NCI-H69 (cell line): ENCODE measurements at regions not wholly inside any gene's neighbourhood (a gene's known extent, or its start where the extent isn't known, plus 50 kb on each side); places are given as distances from the start of the nearest gene placed in this dataset.

Source experiments
- DNase-seq: peaks from one replicate; lab custom pipeline; 2025; lab: John Stamatoyannopoulos, UW

DNA sequence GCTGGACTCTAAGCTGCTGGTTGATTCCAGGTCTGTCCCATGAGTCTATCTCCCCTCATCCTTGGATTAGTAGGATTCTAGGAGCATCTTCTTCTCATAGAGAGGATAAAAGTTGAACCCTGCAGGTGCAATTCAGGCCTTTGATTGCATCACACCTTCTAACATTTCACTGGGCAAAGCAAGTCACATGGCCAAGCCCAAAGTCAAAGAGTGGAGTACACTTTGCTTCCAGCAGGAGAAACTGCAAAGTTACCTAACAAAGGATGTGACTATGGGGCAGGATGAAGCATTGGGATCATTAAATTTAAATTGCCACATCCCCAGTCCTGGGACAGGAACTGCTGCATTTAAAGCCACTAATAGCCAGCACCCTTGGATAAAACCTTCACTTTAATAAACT, 51.0 kb upstream of the EGFLAM start:
- no peak for DNase-seq

DNA sequence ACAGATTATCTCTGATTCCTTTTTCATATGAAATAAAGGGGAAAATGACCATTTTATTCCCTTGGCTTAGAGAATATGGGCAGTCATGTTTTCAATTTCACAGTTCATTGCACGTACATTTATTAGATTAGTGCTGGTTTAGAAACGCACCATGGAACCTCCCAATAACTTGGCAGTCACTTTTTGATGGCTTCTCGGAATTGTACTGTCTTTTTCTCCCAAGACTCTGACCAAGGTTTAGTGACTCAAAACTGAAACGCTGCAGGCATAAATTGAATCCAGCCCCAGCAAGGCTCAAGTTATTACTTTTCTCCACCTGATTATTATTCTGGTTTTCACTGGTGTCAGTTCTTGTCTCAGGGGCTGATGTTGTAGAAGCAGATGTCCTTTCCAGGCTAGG, 55.6 kb upstream of the EGFLAM start:
- no peak for DNase-seq

DNA sequence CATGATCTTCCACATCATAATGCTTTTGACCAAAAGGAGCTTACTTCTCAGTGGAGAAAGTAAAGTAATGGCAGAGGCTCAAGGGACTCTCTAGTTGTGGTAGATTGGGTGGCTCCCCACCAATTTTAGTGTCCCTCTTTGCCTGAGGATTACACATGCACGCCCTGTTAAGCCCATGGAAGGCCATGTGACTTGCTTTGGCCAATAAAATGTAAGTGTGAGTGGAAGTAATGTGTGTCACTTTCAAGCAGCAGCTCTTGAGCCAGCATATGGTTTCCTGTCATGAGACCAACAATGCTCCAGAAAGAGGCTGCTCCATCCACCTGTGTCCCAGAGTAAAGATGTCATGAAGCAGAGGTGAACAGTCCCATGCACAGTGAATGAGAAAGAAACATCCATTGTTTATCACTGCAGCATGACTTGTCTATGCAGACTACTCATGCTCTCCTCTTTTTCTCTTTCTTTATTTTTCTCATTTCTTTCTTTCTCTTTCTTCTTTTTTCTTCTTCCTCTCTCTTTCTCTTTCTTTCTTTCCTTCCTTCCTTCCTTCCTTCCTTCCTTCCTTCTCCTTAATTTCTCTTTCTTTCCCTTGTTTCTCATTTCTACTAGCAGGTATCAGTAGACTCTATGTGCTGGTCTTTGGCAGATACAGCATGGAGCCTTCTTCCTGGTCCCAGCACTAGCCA, 57.3 kb upstream of the EGFLAM start:
- DNase-seq: no peak

DNA sequence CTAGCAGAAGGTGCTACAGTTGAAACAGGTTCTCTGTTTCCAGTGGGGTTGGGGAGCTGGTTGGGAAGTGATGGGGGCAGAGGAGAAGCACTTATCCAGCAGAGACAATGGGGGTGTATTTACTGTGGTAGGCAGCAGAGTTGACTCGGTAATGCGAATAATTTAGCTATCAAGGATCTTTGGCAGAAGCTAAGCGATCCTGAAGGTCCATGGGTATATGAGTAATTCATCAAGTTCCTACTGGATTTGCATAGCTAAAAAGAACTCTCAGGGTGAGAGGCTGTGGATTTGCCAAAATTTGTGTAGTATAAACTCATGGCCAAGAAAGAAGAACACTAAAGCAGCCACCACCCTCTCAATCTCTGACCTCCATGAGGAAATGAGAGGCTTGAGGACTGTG, 61.2 kb upstream of the EGFLAM start:
- no peak for DNase-seq

DNA sequence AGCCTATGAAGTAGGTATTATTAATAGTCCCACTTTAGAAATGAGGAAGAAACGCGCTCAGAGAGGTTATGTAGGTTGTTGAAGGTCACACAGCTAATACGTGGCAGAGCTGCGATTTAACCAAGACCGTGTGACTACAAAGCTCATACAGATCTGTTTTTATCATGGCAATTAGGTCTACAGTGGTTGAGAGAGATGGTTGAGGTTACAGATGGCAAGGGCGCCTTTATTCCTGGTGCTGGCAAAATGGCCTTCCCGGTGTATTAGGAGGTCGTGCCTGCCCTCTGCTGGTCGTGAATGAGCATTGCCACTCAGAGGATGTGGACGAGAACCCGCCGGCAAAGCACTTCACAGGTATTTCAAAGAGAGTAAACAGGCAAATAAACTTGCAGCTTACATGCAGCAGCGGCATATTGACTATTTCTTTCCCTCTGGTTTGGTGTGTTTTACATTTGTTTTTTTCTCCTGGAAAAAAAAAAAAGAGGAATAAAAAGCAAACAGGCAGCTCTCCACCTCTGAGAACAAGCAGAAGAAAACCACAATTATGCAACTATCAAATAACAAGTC, 65.3 kb upstream of the EGFLAM start:
- DNase-seq: peak; percentile 75

DNA sequence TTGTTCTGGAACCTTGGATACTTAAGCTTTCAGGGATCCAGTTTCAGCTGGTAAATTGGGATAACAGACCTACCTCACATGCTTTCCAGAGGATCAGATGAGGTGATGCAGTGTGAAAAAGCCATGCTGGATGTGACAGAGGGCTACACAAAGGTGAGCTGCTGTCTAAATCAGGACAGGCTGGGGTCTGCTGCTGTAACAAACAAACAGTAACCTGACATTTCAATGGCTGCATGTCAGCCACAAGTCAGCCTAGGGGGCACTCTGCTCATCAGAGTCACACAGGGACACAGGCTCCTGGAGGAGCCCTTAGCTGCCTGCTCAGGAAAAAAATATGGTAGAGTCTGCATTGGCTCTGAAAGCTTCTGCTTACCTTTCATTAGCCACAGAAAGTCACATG, 66.7 kb upstream of the EGFLAM start:
- no peak for DNase-seq

DNA sequence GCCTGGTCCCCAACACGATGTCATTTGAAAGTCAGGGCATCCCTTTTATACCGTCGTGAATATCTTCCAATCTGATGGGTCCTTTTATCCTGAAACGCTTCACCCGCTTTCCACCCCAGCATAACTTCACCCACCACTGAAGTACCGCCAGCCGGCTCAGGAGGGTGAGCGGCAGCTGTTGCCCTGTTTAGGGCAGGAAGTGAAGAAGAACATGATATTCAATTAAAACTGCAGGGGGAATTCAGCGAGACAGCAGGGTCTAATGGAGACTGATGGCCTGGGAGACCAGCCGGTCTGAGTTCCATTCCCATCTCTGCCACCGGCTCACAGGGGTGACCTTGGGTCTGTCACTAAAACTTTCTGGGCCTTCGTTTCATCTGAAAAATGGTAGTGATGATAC, 68.2 kb upstream of the EGFLAM start:
- DNase-seq: peak; percentile 21

DNA sequence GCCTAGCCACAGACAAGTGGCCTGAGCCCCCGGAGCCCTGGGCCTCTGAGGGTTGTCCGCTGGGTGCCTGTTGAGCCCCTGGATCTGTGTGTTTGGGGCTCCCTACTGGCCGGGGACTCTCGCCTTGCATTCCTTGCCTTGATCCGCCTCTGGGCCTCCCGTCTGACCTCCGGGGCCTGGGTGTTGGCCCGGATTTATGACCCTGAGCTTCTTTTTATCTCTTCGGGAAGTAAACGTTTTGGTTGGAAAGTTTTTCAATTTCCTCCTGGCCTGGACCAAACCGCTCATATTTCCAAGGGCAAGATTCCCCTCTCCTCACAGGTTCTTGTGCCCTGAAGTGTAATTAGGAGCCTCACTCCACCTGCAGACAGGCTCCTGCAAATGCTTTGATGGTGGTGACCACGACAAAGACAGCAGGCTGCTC, 69.3 kb upstream of the EGFLAM start:
- DNase-seq: no peak

DNA sequence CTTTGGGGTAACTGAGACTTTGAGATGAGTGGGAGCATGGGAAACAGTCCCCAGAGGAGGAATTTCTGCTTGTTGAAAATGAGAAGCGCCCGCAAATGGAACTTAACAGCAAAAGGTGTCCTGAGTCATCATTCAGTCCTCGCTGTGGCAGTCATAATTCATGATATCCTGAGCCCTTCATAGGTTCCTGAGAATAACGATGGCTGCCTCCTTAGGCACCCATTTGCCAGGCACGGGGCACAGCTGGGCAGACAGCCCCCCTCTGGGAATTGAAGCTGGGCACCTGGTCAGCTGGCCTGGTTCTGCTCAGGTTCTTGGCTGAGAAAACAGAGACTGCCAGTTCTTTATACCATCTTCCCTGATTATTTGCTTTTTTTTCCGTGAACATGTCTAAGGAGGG, 69.8 kb upstream of the EGFLAM start:
- DNase-seq: no peak

DNA sequence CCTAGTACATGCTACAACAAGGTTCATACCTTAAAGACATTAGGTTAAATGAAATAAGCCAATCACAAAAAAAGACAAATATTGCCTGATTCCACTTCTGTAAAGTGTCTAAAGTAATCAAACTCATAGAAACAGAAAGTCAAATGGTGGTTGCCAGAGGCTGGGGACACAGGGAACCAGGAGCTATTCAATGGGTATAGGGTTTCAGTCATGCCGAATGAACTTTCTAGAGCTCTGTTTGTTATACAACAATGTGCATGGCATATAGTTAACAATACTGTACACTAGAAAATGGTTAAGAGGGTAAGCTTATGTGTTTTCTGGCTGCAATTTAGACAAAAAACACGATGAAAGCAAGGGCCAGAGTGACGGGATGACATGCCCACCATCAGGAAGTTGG, 70.8 kb upstream of the EGFLAM start:
- DNase-seq: no peak

DNA sequence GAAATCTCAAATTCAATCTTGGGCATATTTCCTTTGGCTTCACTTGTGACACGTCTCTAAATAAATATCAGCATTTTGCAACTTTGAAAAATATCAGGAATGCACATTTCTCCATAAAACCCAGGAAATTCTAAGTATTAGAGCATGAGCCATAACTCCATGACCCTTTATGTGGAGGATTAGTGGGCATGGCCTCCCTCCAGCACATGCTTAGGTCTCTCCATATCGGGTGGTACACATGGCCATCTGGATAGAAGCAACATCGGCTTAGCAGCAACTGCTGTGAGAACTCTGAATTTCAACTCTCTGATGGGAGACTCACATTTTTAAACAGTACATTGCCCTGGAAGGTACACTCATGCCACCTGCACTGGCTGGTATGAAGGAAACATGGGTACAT, 73.7 kb upstream of the EGFLAM start:
- DNase-seq: no peak

DNA sequence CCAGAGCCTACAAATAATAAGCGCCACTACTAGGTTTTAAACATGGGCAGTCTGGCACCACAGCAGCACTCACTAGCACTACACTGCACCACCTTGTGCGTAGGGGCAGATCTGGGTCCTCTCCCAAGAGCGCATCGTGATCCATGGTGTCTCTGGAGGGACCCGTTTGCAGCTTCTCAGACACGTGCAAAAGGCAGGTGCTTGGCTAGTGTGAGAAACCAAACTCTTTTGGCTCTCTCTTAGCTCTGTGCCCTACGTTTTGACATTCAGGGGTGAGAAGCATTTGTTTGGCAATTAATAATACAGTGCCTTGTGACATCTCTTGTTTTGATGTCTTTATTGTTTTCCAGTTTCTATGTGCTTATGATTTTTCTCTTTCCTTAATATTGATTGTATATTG, 75.4 kb upstream of the EGFLAM start:
- DNase-seq: no peak

DNA sequence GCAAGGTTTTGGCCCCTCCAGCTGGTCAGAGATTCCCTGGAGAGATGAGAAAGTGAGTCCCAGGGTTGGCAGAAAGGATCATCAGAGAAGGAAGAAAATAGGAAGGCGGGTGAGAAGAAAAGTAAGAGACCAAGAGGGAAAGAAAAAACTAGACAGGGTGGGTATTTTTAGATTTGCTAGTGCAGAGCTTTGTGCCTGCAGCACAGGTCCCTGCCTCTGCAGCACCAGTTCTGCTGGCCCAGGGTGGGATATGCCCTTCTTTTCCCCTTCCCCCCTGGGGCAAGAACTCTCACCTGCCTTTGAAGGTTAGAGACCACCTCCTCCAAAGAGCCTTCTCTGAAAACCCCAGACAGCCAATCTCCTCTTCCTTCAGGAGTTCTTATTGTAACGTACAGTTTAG, 90.3 kb upstream of the EGFLAM start:
- DNase-seq: no peak

DNA sequence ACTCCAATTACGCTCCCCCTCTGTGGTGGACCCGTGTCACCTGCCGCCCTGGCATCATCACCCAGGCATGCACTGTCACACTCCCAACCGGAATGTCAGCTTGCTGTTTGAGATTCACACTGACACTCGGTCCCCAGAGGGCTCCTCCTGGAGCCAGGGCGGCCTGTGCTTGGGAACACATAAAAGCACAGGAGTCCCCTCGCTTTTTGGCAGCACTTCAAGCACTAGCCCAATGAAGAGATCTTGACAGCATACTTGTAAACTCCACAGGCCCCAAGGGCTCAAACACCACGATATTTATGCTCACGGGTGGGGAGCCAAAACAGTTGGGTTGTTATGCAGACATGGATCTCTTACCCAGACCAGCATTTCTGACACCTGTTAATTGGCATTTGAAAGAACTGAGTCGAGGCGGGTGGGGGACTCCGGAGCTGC, 90.8 kb upstream of the EGFLAM start:
- DNase-seq: no peak

DNA sequence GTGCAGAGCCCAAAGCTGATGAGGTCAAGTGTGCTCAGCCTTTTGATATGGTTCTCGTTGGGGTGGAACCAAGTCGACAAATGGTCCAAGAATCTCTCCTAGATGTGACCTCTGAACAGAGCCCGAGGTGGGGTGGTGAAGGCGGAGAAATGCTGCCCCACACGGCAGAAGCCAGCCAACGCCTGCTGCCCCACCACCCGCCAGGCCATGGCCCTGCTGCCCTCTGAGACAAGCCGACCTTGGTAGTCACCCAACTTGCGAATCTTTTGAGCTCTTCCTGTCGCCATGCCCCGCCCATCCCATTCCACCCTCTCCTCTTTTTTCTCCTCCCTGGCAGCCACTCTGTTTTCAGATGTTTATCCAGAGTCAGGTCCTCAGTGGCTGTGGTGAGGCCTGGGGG, 91.5 kb upstream of the EGFLAM start:
- DNase-seq: no peak

DNA sequence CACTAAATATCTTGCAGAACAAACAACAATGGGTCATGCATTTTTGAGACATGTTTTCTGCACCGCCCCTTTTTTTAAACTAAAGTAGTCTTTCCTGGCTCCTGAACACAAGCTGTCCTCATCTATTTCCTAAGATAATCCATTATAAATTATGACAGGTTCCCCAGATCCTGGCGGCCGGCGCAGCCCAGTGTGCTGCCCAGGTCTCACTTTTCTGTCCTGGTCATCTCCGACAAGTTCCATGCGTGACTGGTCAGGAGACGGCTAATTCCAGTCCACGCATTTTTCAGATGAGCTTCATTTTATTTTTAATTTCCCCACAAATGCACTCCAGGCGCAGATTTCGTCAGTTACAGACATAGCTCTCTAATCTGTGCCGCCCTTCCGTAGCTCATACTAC, 92.9 kb upstream of the EGFLAM start:
- DNase-seq: no peak

DNA sequence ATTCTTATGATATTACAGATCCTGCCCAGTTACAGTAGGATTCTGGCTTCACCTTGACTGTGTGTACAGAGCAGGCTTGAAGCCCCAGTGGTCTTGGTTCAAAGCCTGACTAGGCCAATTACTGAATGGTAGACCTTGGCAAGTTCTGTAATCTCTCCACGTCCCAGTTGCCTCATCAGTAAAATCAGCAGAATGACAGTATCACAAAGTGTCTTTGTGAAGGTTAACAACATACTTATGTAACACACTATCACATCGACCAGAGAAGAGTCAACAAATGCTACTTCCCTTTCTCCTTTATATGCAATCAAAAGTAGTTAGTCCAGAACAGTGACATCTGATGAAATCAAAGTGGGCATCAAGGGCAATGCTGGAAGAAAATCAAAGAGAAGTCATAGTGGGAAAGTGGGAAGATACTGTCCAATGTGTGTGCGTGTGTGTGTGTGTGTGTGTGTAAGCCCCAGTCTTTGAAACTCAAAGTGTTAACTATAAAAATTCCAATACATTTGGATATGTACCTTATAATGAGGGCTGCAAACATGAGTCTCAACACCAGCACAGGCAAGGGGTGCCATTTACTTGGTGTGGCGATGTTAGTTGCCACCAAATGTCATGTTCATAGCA, 93.5 kb upstream of the EGFLAM start:
- DNase-seq: no peak

DNA sequence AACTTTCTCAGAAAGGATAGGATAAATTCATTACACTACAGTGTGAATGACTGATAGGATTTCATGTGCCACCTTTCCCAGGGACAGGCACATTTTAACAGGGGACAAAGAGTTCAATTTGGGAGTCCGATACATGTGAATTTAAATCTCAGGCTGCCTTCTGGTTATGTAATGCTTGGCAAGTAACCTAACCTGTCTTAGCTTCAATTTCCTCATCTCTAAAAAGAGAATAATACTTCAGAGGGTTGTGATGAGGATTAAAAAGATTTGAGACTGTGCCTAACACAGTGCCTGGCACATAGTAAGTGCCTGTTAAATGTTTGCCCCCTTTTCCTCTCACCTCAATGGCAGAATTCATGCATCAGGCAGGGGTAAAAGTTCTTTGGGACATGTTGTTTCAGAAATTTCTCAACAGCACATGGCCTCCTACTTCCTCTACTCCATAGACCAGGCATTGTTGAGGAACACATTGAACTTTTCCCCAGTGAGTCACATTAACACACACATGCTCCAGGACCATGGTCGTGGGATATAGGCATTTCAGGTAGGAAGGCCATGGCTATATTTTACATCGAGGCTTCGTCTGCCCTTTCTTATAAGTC, 94.6 kb upstream of the EGFLAM start:
- DNase-seq: no peak

DNA sequence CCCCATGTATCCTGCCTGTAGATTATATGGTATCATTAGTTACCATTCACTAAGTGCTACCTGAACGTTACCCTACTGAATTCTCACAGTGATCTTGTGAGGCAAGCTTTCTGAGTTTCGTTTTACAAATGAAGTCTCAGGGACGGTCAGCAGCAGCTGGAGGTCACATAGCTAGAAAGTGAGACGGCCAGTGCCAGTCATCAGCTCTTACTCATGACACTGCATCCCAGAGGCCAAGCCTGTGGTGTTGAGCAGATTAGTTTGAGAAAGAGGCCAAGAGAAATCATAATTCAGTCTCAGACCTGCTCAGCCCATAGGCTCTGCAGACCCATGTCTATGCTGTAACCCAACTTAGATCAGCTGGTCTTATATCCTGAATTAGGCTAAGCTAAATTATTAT, 95.7 kb upstream of the EGFLAM start:
- no peak for DNase-seq

DNA sequence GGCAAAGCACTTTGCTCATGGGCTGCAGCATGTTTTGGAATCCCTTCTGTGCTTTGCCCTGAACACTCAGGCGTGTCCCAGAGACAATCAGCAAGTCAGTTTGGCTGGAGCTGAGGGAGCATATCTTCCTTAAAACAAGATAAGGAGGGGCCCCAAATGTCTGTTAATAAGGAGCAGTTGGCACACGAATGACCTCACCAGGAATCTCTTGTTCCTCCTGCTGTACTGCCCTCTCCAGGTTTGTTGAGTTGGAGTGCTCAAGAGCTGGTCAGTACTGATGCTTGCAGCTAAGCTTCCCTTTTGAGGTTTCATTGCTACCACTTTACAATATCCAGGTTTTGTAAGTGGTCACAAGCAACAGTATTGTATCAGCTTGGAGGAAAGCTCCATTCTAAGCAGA, 101.3 kb upstream of the EGFLAM start:
- DNase-seq: no peak

DNA sequence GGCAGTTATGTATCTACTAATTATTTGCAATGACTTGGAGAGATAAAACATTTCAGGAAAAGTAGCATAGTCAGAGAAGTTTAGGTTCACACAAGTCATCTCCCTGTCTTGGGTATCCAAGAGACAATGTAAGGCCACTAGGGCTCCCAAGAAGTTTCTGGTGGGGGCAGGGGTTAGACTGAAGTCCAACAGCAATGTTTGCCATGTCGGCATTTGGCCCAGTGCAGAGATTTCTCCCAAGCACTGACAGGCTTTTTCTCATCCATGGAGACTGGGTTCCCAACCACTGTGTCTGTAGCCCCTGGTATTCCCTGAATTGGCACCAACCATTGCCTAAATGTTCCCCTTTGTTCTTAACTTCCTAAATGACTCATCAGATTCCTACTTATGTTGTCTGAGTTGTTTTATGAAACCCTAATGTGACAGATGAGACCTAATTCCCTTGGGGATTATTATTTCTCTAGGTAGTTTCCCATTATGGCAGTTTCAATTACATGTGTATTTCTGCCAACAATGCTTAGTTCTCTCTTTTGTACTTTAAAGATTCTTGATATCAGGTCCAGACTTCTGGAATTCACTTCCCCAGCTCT, 103.6 kb upstream of the EGFLAM start:
- no peak for DNase-seq

DNA sequence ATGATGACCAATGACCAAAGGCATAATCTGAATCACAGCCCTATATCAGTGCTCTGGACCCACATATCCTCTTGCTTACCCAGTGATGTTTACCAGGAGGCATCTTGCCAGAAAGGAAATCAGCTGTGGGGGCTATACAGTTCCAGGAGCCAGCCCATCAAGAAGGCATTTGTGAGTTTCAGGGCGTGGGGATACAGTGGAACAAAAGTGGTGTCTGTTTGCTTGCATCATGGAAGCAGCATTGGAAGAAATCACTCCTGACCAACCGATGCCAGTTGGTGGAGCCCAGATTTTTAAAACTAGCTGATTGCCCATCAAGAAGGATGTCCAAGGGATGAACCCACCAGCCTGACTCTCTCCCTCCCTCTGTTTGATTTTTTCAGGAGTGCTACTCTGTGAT, 106.5 kb upstream of the EGFLAM start:
- DNase-seq: no peak

DNA sequence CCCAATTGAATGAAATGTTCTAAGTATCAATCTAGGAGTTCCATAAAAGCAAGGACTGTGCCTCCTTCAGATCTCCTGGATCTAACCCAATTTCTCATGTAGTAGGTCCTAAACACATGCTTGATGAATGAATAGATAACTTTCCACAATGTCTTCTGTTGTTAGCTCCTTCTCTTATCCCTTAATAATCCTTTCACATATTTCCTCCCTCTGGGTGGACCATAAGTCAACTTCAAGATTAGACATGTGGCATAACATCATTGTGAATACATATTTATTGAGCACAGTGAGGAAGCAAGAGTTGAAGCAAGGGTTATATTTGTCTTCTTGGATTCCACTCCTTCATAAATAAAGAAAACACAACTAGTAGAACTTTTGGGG, 108.6 kb upstream of the EGFLAM start:
- no peak for DNase-seq
